GM19043 (cell line): ENCODE measurements at regions not wholly inside any gene's neighbourhood (a gene's known extent, or its start where the extent isn't known, plus 50 kb on each side); places are given as distances from the start of the nearest gene placed in this dataset.
"Not testable (repeated sequence)": the region's sequence is repeated elsewhere in the genome, so short reads cannot be mapped to it uniquely, and the experiment has no call there.

ENCODE experiments used
- ATAC-seq: cut with Tn5 transposase; IDR thresholded peaks from one replicate; pipeline ENCODE4 v1.9.1; 2021; ENCODE audit warnings: low read depth; ENCODE audit not compliant: unreplicated experiment

GRCh38 chr13:33340631-33341030 is 55.1 kb upstream of the STARD13 start:
- ATAC-seq = no peak

GRCh38 chr13:33341861-33342452 is 56.4 kb upstream of the STARD13 start:
- no peak for ATAC-seq

- ATAC-seq = no peak
Observed at GRCh38 chr13:33345842-33346241, 60.3 kb upstream of the STARD13 start.

- ATAC-seq = no peak
Observed at GRCh38 chr13:33347861-33348260, 62.3 kb upstream of the STARD13 start.

- ATAC-seq = no peak
Observed at GRCh38 chr13:33348366-33348765, 62.8 kb upstream of the STARD13 start.

- ATAC-seq = no peak
Observed at GRCh38 chr13:33349288-33349985, 63.9 kb upstream of the STARD13 start.

GRCh38 chr13:33349986-33350826 is 64.7 kb upstream of the STARD13 start:
- ATAC-seq = no peak

GRCh38 chr13:33351319-33351718 is 65.8 kb upstream of the STARD13 start:
- ATAC-seq = no peak

DNA sequence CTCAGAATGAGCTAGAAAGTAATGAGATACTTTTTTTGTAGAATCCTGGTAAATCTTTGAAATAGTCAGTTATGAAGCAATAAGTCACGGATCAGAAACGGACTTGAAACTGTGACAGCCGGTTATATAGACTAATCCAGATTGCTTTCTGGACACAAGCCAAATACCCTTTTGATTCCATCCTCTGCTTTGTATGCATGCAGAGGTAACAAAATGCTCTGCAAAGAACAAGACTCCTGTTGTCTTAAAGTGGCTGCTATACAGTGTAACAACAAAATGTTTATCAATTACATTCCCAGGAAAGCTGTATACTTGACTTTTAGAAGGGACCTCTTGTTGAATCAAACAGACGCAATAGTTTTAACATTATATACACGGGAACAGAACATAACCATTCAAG is 66.5 kb upstream of the STARD13 start:
- ATAC-seq = no peak

DNA sequence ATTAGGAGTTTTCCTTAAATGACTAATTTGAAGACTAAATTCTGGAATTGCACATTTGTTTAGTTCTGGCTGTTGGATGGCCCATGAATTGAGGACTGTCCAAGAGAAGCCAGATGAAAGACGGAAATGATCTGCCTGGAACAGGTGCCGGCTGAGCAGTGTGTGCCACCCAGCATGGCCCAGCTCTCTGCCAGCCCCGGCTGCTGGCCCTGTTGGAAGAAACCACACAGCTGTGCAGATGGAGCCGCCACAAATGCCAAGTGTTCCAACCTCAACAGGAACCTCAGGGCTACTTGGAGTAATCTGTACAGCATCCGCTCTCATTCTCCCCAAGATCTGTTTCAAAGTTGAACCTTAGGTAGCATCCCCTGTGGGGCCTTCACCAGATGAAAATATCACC is 67.0 kb upstream of the STARD13 start:
- ATAC-seq = no peak

DNA sequence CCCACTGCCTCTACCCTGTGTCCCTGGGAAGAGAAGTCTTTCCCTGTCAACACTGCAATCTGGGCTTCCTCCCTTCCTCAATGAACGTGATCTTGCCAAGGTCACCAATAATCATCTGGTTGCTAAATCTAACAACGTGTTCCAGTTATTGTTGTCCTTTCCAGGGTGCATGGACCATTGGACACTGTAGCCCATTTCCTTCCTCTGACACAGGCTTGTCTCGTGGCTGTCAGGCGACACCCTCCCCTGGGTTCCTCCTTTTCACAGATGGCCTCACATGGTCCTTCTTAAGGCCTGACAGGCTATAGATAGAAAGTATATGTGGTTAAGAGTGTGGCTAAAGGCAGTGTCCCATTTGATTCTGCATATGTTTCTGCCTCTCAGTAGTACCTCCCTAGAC is 67.7 kb upstream of the STARD13 start:
- no peak for ATAC-seq

GRCh38 chr13:33353646-33354045 is 68.1 kb upstream of the STARD13 start:
- no peak for ATAC-seq

DNA sequence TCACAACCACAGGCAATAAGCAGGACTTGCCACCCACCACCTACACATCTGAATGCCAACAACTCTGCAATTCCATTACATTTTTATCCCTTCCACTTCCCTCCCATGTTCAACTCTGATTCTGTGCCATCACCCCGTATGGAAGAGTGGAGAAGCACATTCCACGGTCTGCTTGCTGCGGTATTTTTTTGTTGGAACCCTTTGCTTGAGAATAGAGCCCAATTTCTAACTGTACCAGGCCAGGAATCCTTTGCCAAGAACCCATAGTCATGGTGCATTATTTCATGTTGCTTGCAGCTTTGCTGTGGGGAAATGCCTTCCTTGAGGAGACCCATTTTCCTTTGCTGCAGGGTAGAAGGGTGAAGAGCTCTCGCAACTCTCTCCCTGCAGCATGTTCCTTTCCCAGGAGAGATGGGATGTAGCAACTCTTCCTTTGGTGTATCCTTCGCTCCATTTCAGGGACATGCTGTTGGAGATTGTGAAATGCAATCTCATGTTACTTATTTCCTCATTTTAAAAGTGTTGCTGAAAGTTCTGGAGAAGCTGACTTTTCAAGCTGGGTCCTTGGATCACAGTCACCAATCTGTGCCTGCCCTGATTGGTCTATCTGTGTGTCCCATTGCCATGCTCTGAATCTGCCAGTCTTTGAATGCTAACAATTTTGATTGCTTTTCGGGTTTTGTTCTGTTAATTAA is 69.8 kb upstream of the STARD13 start:
- ATAC-seq = no peak

- not testable (repeated sequence) for ATAC-seq
Observed at GRCh38 chr13:33358076-33358475, 72.5 kb upstream of the STARD13 start.

GRCh38 chr13:33362986-33363727 is 77.6 kb upstream of the STARD13 start:
- no peak for ATAC-seq

DNA sequence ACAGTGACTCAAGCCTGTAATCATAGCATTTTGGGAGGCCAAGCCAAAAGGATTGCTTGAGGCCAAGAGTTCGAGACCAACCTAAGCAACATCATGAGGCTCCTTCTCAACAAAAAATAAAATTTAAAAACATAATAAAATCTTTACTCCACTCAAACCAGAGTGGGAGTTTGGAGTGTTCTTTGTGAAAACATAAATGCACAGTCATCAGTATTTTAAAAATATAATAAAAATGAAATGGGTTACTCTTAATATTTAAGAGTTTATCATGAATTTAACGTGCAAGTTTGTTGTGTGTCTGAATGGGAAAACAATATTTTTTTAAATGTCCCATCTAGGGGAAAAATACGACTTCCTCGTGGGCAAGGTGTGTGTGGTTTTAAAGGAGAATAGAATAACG is 78.6 kb upstream of the STARD13 start:
- no peak for ATAC-seq

GRCh38 chr13:33366469-33367062 is 81.0 kb upstream of the STARD13 start:
- no peak for ATAC-seq

DNA sequence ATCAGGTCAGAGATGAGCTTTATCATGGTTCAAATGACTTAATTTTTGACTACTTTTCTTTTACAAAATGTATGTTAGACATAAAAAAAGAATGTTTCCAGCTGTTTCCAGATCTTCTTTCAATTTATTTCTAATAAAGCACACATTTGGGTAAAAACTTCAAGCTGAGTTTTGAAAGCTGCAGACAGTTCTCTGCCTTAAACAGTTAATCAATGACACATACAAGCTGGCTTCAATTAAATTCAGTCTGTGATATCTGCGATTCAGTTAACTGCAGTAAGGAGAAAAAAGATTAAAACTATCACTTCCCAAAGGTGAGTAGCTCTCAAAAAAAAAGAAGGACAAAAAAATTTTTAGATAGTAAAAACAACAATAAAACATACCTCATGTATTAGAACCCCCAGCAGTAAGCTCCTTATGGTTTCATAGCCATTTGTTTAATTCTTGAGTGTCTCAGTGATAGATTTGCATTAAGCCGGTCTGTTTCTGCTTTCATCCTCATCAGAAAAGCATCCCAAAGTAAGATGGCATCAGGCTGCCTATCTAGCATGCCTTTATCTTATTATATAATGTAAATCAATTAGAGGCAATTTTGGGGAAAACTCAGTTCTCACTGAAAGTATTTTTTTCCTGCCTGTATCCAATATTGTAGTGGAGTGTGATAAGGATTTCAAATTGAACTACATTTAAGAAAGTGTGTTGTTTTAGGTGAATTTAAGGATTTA is 81.8 kb upstream of the STARD13 start:
- ATAC-seq = no peak

DNA sequence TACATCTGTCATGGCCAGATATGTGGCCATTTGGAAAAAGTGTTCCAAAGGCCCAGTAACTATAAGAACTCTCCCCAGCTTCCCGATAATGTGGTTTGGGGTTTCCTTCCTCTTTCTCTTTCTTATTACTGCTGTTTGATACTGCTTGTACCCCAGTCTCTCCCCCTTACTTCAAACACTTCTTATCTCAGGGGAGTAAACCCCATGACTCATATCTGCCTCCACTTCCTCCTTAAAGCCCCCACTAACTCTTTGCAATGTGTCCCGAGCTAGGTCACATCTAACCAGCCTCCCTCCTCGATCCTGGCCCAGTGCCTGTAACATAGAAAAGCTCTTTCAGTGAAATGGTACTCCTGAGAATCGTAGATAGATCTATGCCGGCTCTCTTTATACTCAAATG is 82.4 kb upstream of the STARD13 start:
- ATAC-seq = no peak
